ENCODE measurements at regions not wholly inside any gene's neighbourhood (a gene's known extent, or its start where the extent isn't known, plus 50 kb on each side); places are given as distances from the start of the nearest gene placed in this dataset.

DNA sequence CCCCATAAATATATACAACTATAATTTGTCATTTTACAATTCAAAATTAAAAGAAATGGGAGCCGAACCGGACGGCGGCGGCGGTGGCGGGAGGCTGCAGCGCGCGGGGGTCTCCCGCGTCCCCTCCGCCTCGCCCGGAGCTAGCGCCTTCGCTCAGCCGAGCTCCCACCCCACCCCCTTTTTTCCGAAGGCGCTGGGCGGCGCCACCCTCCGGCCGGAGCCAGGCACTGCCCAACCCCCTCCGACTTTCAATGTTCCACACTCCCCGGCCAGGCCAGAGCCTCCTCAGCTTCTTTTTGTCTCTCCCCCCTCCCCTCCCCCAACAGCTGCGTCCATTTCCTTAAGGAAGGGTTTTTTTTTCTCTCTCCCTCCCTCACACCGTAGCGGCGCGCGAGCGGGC is 214.1 kb upstream of the GEMIN8 start:
- Histone ChIP-seq H3K36me3 (ENCODE audit: insufficient read depth, low read length) (no peaks in the 10 kb centered on the region), H3K27ac (ENCODE audit: low read length) (no peak overlapping the region), H3K9ac (ENCODE audit: low read depth, low read length) (no peak overlapping the region), H3K4me2 (ENCODE audit: insufficient read depth, low read length) (no peak overlapping the region), H3K27me3 (ENCODE audit: insufficient read depth, low read length, poor library complexity) (no peaks in the 10 kb centered on the region), H2AFZ (ENCODE audit: low read depth, low read length) (no peak overlapping the region), H3K9me3 (ENCODE audit: insufficient read depth, low read length, severe bottlenecking) (no peaks in the 10 kb centered on the region), H3K79me2 (ENCODE audit: insufficient read depth, low read length) (no peaks in the 10 kb centered on the region), H4K20me1 (ENCODE audit: insufficient read depth, low read length) (no peaks in the 10 kb centered on the region), H3K4me3 (ENCODE audit: low read depth in 1 of 2, low read length in 2 of 2) (no peak overlapping the region), H3K4me1 (ENCODE audit: insufficient read depth, low read length) (no peaks in the 10 kb centered on the region)
- DNase-seq (no peak), ATAC-seq (ENCODE audit: insufficient read depth, low read depth) (no peak)
- no peak for TF ChIP-seq EZH2 (IDR thresholded peaks at IDR 0.05; ENCODE audit: borderline replicate concordance, low read depth, low read length, severe bottlenecking)
- TF ChIP-seq, protein P1, sequence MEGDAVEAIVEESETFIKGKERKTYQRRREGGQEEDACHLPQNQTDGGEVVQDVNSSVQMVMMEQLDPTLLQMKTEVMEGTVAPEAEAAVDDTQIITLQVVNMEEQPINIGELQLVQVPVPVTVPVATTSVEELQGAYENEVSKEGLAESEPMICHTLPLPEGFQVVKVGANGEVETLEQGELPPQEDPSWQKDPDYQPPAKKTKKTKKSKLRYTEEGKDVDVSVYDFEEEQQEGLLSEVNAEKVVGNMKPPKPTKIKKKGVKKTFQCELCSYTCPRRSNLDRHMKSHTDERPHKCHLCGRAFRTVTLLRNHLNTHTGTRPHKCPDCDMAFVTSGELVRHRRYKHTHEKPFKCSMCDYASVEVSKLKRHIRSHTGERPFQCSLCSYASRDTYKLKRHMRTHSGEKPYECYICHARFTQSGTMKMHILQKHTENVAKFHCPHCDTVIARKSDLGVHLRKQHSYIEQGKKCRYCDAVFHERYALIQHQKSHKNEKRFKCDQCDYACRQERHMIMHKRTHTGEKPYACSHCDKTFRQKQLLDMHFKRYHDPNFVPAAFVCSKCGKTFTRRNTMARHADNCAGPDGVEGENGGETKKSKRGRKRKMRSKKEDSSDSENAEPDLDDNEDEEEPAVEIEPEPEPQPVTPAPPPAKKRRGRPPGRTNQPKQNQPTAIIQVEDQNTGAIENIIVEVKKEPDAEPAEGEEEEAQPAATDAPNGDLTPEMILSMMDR (IDR thresholded peaks at IDR 0.05; ENCODE audit: borderline replicate concordance, extremely low read depth, low read length, poor library complexity, severe bottlenecking), result no peak

DNA sequence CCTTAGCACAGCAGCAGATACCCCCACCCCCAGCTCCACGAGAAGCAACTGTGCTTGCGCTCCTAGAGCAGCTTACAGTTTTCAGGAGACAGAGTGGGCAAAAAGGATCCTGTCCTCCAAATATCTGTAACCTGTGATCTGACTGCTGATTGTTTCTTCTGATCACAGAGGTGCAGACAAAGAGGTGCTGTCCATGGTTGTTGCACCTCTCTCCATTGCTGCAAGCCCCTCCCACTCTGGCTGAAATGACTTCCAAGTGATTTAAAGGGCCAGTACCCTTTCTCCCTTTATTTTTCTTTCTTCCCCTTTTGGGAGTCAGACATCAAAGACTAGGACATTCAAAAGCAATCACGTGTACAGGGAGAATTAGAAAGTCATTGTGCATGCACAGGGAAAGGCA is 205.3 kb upstream of the GEMIN8 start:
- Histone ChIP-seq H3K4me3 (ENCODE audit: low read depth in 1 of 2, low read length in 2 of 2) (no peak overlapping the region), H3K27ac (ENCODE audit: low read length) (no peak overlapping the region), H3K27me3 (ENCODE audit: insufficient read depth, low read length, poor library complexity) (no peaks in the 10 kb centered on the region), H3K4me1 (ENCODE audit: insufficient read depth, low read length) (no peaks in the 10 kb centered on the region), H3K79me2 (ENCODE audit: insufficient read depth, low read length) (no peaks in the 10 kb centered on the region), H4K20me1 (ENCODE audit: insufficient read depth, low read length) (no peaks in the 10 kb centered on the region), H3K36me3 (ENCODE audit: insufficient read depth, low read length) (no peaks in the 10 kb centered on the region), H3K9me3 (ENCODE audit: insufficient read depth, low read length, severe bottlenecking) (no peaks in the 10 kb centered on the region), H3K4me2 (ENCODE audit: insufficient read depth, low read length) (no peak overlapping the region), H2AFZ (ENCODE audit: low read depth, low read length) (no peak overlapping the region), H3K9ac (ENCODE audit: low read depth, low read length) (no peak overlapping the region)
- DNase-seq, result peak; percentile 3
- no peak for TF ChIP-seq EZH2 (IDR thresholded peaks at IDR 0.05; ENCODE audit: borderline replicate concordance, low read depth, low read length, severe bottlenecking)
- TF ChIP-seq, protein P1 (IDR thresholded peaks at IDR 0.05; ENCODE audit: borderline replicate concordance, extremely low read depth, low read length, poor library complexity, severe bottlenecking), result no peak
- no peak for ATAC-seq (ENCODE audit: insufficient read depth, low read depth)

DNA sequence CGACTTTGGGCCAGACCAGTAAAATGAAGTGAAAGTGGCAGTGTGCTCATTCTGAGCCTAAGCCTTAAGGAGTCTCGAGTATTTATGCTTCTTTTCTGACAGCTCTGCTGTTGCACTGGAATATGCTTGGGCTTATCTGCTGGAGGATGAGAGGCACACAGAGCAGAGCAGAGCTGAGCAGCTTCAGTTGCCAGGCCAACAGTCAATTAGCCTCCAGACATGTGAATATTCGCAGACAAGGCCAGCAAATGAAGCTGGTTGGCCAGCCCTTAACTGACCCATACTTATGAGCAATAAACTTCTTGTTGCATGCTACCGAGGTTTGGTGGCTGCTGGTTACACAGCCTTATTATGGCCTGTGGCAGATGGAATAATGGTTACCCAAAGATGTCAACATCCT is 203.0 kb upstream of the GEMIN8 start:
- no peaks in the 10 kb centered on the region for H4K20me1 ChIP-seq (ENCODE audit: insufficient read depth, low read length)
- H3K36me3 ChIP-seq (ENCODE audit: insufficient read depth, low read length), result no peaks in the 10 kb centered on the region
- no peaks in the 10 kb centered on the region for H3K27me3 ChIP-seq (ENCODE audit: insufficient read depth, low read length, poor library complexity)
- no peak overlapping the region for H3K4me3 ChIP-seq (ENCODE audit: low read depth in 1 of 2, low read length in 2 of 2)
- no peak overlapping the region for H3K9ac ChIP-seq (ENCODE audit: low read depth, low read length)
- no peaks in the 10 kb centered on the region for H3K9me3 ChIP-seq (ENCODE audit: insufficient read depth, low read length, severe bottlenecking)
- H2AFZ ChIP-seq (ENCODE audit: low read depth, low read length), result no peak overlapping the region
- H3K79me2 ChIP-seq (ENCODE audit: insufficient read depth, low read length), result no peaks in the 10 kb centered on the region
- no peak overlapping the region for H3K27ac ChIP-seq (ENCODE audit: low read length)
- no peak overlapping the region for H3K4me2 ChIP-seq (ENCODE audit: insufficient read depth, low read length)
- H3K4me1 ChIP-seq (ENCODE audit: insufficient read depth, low read length), result no peaks in the 10 kb centered on the region
- TF ChIP-seq, protein P1 (IDR thresholded peaks at IDR 0.05; ENCODE audit: borderline replicate concordance, extremely low read depth, low read length, poor library complexity, severe bottlenecking), result no peak
- no peak for TF ChIP-seq EZH2 (IDR thresholded peaks at IDR 0.05; ENCODE audit: borderline replicate concordance, low read depth, low read length, severe bottlenecking)
- ATAC-seq (ENCODE audit: insufficient read depth, low read depth), result no peak
- DNase-seq, result no peak

DNA sequence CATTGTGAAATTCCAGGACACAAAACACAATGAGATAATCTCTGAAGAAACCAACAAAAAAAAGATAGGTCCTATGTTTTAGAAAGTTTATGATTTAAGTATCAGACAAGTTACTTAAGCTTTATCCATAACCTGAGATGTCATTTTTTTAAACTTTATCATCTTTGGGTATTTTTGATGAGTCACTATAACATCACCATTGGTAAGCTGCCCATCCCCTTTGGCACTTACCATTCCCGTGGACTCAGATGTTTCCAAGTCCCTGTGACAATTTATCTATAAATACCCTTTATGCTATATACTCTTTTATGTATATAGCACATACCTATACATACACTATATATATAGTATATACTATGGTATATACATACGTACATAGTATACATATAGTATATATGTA is 198.9 kb upstream of the GEMIN8 start:
- DNase-seq, result no peak
- no peaks in the 10 kb centered on the region for H3K79me2 ChIP-seq (ENCODE audit: insufficient read depth, low read length)
- no peaks in the 10 kb centered on the region for H3K9me3 ChIP-seq (ENCODE audit: insufficient read depth, low read length, severe bottlenecking)

More for the DNA sequence above, 198.9 kb upstream of the GEMIN8 start:
- no peak for ATAC-seq (ENCODE audit: insufficient read depth, low read depth)
- TF ChIP-seq, protein P1 (IDR thresholded peaks at IDR 0.05; ENCODE audit: borderline replicate concordance, extremely low read depth, low read length, poor library complexity, severe bottlenecking), result no peak
- no peak for TF ChIP-seq EZH2 (IDR thresholded peaks at IDR 0.05; ENCODE audit: borderline replicate concordance, low read depth, low read length, severe bottlenecking)
- H3K4me1 ChIP-seq (ENCODE audit: insufficient read depth, low read length), result no peaks in the 10 kb centered on the region
- H2AFZ ChIP-seq (ENCODE audit: low read depth, low read length), result no peak overlapping the region
- H4K20me1 ChIP-seq (ENCODE audit: insufficient read depth, low read length), result no peaks in the 10 kb centered on the region
- H3K9ac ChIP-seq (ENCODE audit: low read depth, low read length), result no peak overlapping the region
- no peaks in the 10 kb centered on the region for H3K27me3 ChIP-seq (ENCODE audit: insufficient read depth, low read length, poor library complexity)
- no peak overlapping the region for H3K4me2 ChIP-seq (ENCODE audit: insufficient read depth, low read length)
- no peaks in the 10 kb centered on the region for H3K36me3 ChIP-seq (ENCODE audit: insufficient read depth, low read length)
- no peak overlapping the region for H3K4me3 ChIP-seq (ENCODE audit: low read depth in 1 of 2, low read length in 2 of 2)
- H3K27ac ChIP-seq (ENCODE audit: low read length), result no peak overlapping the region
